ENCODE measurements at regions not wholly inside any gene's neighbourhood (a gene's known extent, or its start where the extent isn't known, plus 50 kb on each side); places are given as distances from the start of the nearest gene placed in this dataset.

GRCh38 chr2:7607441-7608173 is 690.4 kb downstream of the RNF144A start:
- H4K20me1 ChIP-seq (ENCODE audit: insufficient read depth, low read length): no peaks in the 10 kb centered on the region
- no peak overlapping the region for H3K4me2 ChIP-seq (replicated peaks; ENCODE audit: extremely low read depth, low read length, poor library complexity, severe bottlenecking)
- no peak overlapping the region for H2AFZ ChIP-seq (ENCODE audit: insufficient read depth, low read depth, low read length, poor library complexity, severe bottlenecking)
- Mint-ChIP-seq H3K4me1 (peaks cover 6% of the 10 kb centered on the region), H3K4me3 (no peak overlapping the region), H3K9me3 (peaks cover 0 to 2% (median 0%) of the 10 kb centered on the region in 7 donors), H3K27me3 (ENCODE audit: low read depth in 3 of 3) (peaks cover 0 to 1% (median 0%) of the 10 kb centered on the region in 3 donors), H3K36me3 (no peaks in the 10 kb centered on the region), H3K27ac (no peak overlapping the region)
- H3K9ac ChIP-seq (ENCODE audit: insufficient read depth, low read length, poor library complexity, severe bottlenecking): no peak overlapping the region
- no peak overlapping the region for H3K27ac ChIP-seq (ENCODE audit: low read depth in 1 of 2, low read length in 2 of 2)
- TF ChIP-seq, protein P1, sequence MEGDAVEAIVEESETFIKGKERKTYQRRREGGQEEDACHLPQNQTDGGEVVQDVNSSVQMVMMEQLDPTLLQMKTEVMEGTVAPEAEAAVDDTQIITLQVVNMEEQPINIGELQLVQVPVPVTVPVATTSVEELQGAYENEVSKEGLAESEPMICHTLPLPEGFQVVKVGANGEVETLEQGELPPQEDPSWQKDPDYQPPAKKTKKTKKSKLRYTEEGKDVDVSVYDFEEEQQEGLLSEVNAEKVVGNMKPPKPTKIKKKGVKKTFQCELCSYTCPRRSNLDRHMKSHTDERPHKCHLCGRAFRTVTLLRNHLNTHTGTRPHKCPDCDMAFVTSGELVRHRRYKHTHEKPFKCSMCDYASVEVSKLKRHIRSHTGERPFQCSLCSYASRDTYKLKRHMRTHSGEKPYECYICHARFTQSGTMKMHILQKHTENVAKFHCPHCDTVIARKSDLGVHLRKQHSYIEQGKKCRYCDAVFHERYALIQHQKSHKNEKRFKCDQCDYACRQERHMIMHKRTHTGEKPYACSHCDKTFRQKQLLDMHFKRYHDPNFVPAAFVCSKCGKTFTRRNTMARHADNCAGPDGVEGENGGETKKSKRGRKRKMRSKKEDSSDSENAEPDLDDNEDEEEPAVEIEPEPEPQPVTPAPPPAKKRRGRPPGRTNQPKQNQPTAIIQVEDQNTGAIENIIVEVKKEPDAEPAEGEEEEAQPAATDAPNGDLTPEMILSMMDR (IDR thresholded peaks at IDR 0.05): no peak
- intact Hi-C loops (cut with micrococcal nuclease): no loop called here
- no peaks in the 10 kb centered on the region for H3K36me3 ChIP-seq (replicated peaks in 1 of 2; ENCODE audit: control insufficient read depth in 1 of 2, insufficient read depth in 2 of 2, low read length in 2 of 2)
- no peak for DNase-seq
- H3K27me3 ChIP-seq (ENCODE audit: control insufficient read depth in 2 of 2, insufficient read depth in 2 of 2, low read length in 2 of 2): no peaks in the 10 kb centered on the region
- H3K79me2 ChIP-seq (ENCODE audit: insufficient read depth, low read length): no peaks in the 10 kb centered on the region
- H3K4me3 ChIP-seq (replicated peaks in 1 of 3; ENCODE audit: low read depth in 2 of 3, low read length in 3 of 3): no peak overlapping the region
- no peaks in the 10 kb centered on the region for H3K9me3 ChIP-seq (replicated peaks in 1 of 2; ENCODE audit: control insufficient read depth in 1 of 2, insufficient read depth in 1 of 2, low read length in 2 of 2)
- 97% methylated on average over 4 of the region's 8 CpGs for WGBS (ENCODE audit: insufficient coverage)
- no peaks in the 10 kb centered on the region for H3K4me1 ChIP-seq (ENCODE audit: control insufficient read depth in 1 of 2, insufficient read depth in 2 of 2, low read length in 2 of 2)

GRCh38 chr2:7609556-7609955 is 692.3 kb downstream of the RNF144A start:
- TF ChIP-seq, protein P1 (IDR thresholded peaks at IDR 0.05): no peak
- Mint-ChIP-seq H3K27me3 (ENCODE audit: low read depth in 3 of 3) (peaks cover 0 to 1% (median 1%) of the 10 kb centered on the region in 3 donors), H3K36me3 (no peaks in the 10 kb centered on the region), H3K9me3 (peaks cover 0 to 1% (median 0%) of the 10 kb centered on the region in 7 donors), H3K4me1 (peaks cover 6% of the 10 kb centered on the region), H3K27ac (peak overlapping the region in 2 of 7 donors; percentile 4 to 35), H3K4me3 (no peak overlapping the region)
- no peaks in the 10 kb centered on the region for H4K20me1 ChIP-seq (ENCODE audit: insufficient read depth, low read length)
- peak in 2 of 3 donors; percentile 3 to 19 for DNase-seq
- no peak overlapping the region for H3K4me3 ChIP-seq (replicated peaks in 1 of 3; ENCODE audit: low read depth in 2 of 3, low read length in 3 of 3)
- 10% methylated on average over 2 of the region's 7 CpGs for WGBS (ENCODE audit: insufficient coverage)
- no peaks in the 10 kb centered on the region for H3K79me2 ChIP-seq (ENCODE audit: insufficient read depth, low read length)
- H3K4me2 ChIP-seq (replicated peaks; ENCODE audit: extremely low read depth, low read length, poor library complexity, severe bottlenecking): no peak overlapping the region
- H3K9ac ChIP-seq (ENCODE audit: insufficient read depth, low read length, poor library complexity, severe bottlenecking): no peak overlapping the region
- intact Hi-C loops (cut with micrococcal nuclease): no loop called here
- no peaks in the 10 kb centered on the region for H3K9me3 ChIP-seq (replicated peaks in 1 of 2; ENCODE audit: control insufficient read depth in 1 of 2, insufficient read depth in 1 of 2, low read length in 2 of 2)
- H3K27ac ChIP-seq (ENCODE audit: low read depth in 1 of 2, low read length in 2 of 2): no peak overlapping the region
- H3K27me3 ChIP-seq (ENCODE audit: control insufficient read depth in 2 of 2, insufficient read depth in 2 of 2, low read length in 2 of 2): no peaks in the 10 kb centered on the region
- H2AFZ ChIP-seq (ENCODE audit: insufficient read depth, low read depth, low read length, poor library complexity, severe bottlenecking): no peak overlapping the region
- H3K36me3 ChIP-seq (replicated peaks in 1 of 2; ENCODE audit: control insufficient read depth in 1 of 2, insufficient read depth in 2 of 2, low read length in 2 of 2): no peaks in the 10 kb centered on the region
- no peaks in the 10 kb centered on the region for H3K4me1 ChIP-seq (ENCODE audit: control insufficient read depth in 1 of 2, insufficient read depth in 2 of 2, low read length in 2 of 2)

Data from CD14-positive monocyte (primary cell).